DND-41 (cell line): ENCODE measurements at regions not wholly inside any gene's neighbourhood (a gene's known extent, or its start where the extent isn't known, plus 50 kb on each side); places are given as distances from the start of the nearest gene placed in this dataset.

Experiments used
- ATAC-seq: fragments of 200-7000 bp; cut with Tn5 transposase; 3 replicates; pipeline ENCODE4 v1.9.1; 2021; ENCODE audit warnings: low read depth; ENCODE audit not compliant: insufficient read depth
- DNase-seq: peaks from one replicate; pipeline ENCODE4 v3.0.0-alpha.2; 2020
- H2AFZ ChIP-seq: 2 replicates; pipeline ENCODE4 v1.6.0; 2012; ENCODE audit warnings: low read depth, low read length
- H3K27ac ChIP-seq: 2 replicates; pipeline ENCODE4 v1.5.1; 2012; ENCODE audit warnings: low read length, inconsistent platforms
- H3K27me3 ChIP-seq: fragments of 200-600 bp; sonication (generic); 2 replicates; pipeline ENCODE4 v1.6.0; 2012; ENCODE audit warnings: low read length, mild to moderate bottlenecking, inconsistent platforms; ENCODE audit not compliant: insufficient read depth, poor library complexity
- H3K36me3 ChIP-seq: 2 replicates; pipeline ENCODE4 v1.5.1; 2012; ENCODE audit warnings: low read length, inconsistent platforms; ENCODE audit not compliant: insufficient read depth
- H3K4me1 ChIP-seq: 2 replicates; pipeline ENCODE4 v1.5.1; 2012; ENCODE audit warnings: mild to moderate bottlenecking, low read length; ENCODE audit not compliant: insufficient read depth
- H3K4me2 ChIP-seq: 2 replicates; pipeline ENCODE4 v1.6.0; 2012; ENCODE audit warnings: mild to moderate bottlenecking, moderate library complexity, low read length, inconsistent platforms; ENCODE audit not compliant: insufficient read depth
- H3K4me3 ChIP-seq, 2 experiments: fragments of 200-600 bp in 1 of 2; shearing (Covaris generic) in 1 of 2; 2 replicates each; pipeline ENCODE4 v1.5.1; 2012 to 2016; ENCODE audit warnings: inconsistent platforms in 2 of 2, low read length in 2 of 2, mild to moderate bottlenecking in 2 of 2, low read depth in 1 of 2, moderate library complexity in 1 of 2
- H3K79me2 ChIP-seq: 2 replicates; pipeline ENCODE4 v1.6.0; 2012; ENCODE audit warnings: low read length, inconsistent platforms; ENCODE audit not compliant: insufficient read depth
- H3K9ac ChIP-seq: 2 replicates; pipeline ENCODE4 v1.6.0; 2012; ENCODE audit warnings: low read depth, mild to moderate bottlenecking, inconsistent platforms, low read length, moderate library complexity
- H3K9me3 ChIP-seq: 2 replicates; pipeline ENCODE4 v1.5.1; 2012; ENCODE audit warnings: low read length, moderate library complexity, mild to moderate bottlenecking, inconsistent platforms; ENCODE audit not compliant: insufficient read depth, severe bottlenecking
- H4K20me1 ChIP-seq: 2 replicates; pipeline ENCODE4 v1.6.0; 2012; ENCODE audit warnings: low read length; ENCODE audit not compliant: insufficient read depth
- EZH2 ChIP-seq: IDR thresholded peaks from 3 replicates; pipeline ENCODE4 v1.6.1; 2012; ENCODE audit warnings: borderline replicate concordance, low read depth, mild to moderate bottlenecking, moderate library complexity, low read length, inconsistent platforms; ENCODE audit not compliant: severe bottlenecking
- TF ChIP-seq, protein P1 (sequence below): IDR thresholded peaks from 2 replicates; pipeline ENCODE4 v1.5.1; 2012; ENCODE audit warnings: borderline replicate concordance, low read length, moderate library complexity, mild to moderate bottlenecking; ENCODE audit not compliant: poor library complexity, severe bottlenecking; ENCODE audit errors: extremely low read depth

DNA sequence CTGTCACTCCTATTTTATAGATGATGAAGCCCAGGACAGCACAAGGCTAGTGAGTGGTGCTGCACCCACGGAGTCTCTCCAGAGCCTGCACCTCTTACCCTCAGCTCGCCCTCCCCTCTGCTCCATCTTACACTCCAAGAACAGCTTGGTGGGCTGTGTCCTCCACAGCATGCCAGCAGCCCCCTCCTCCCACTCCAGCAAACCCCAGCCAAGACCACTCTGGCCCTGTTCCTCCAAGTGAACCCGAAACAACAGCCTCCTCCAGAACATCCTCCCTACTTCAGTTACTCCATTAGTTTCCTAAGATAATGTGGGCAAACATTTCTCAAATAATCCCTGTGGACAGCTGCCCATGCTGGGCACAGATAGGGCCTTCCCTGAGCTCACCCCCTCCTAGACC lies 62.7 kb upstream of the KLF7 start:
- Histone ChIP-seq H3K9me3 (no peaks in the 10 kb centered on the region), H3K36me3 (no peaks in the 10 kb centered on the region), H3K4me1 (no peaks in the 10 kb centered on the region), H3K4me2 (no peak overlapping the region), H2AFZ (no peak overlapping the region), H3K4me3 (no peak overlapping the region), H3K79me2 (no peaks in the 10 kb centered on the region), H3K27ac (no peak overlapping the region), H3K9ac (no peak overlapping the region), H3K27me3 (no peaks in the 10 kb centered on the region), H4K20me1 (no peaks in the 10 kb centered on the region)
- no peak for TF ChIP-seq EZH2
- TF ChIP-seq, protein P1, sequence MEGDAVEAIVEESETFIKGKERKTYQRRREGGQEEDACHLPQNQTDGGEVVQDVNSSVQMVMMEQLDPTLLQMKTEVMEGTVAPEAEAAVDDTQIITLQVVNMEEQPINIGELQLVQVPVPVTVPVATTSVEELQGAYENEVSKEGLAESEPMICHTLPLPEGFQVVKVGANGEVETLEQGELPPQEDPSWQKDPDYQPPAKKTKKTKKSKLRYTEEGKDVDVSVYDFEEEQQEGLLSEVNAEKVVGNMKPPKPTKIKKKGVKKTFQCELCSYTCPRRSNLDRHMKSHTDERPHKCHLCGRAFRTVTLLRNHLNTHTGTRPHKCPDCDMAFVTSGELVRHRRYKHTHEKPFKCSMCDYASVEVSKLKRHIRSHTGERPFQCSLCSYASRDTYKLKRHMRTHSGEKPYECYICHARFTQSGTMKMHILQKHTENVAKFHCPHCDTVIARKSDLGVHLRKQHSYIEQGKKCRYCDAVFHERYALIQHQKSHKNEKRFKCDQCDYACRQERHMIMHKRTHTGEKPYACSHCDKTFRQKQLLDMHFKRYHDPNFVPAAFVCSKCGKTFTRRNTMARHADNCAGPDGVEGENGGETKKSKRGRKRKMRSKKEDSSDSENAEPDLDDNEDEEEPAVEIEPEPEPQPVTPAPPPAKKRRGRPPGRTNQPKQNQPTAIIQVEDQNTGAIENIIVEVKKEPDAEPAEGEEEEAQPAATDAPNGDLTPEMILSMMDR = no peak
- ATAC-seq = no peak
- no peak for DNase-seq

DNA sequence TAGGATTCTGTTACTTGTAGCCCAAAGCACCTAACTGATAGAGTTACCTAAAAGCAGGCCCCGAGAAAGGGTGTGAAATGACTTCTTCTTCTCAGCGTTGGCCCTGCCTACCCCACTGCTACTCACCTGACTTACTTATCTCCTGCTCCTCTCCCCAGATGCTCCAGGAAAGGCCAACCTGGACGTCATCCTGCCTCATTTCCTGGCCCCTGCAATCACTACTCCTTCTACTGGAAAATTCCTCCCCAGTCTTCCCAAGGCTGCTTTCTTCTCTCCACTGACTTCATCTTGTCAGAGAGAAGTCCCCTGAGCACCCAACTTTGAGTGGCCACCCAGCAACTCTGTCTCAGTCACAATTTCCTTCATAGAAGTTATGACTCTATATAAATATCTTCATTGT lies 63.4 kb upstream of the KLF7 start:
- Histone ChIP-seq H3K9ac (no peak overlapping the region), H3K9me3 (no peaks in the 10 kb centered on the region), H3K4me2 (no peak overlapping the region), H3K79me2 (no peaks in the 10 kb centered on the region), H4K20me1 (no peaks in the 10 kb centered on the region), H3K4me1 (no peaks in the 10 kb centered on the region), H3K27me3 (no peaks in the 10 kb centered on the region), H3K36me3 (no peaks in the 10 kb centered on the region), H3K4me3 (no peak overlapping the region), H2AFZ (no peak overlapping the region), H3K27ac (no peak overlapping the region)
- no peak for TF ChIP-seq EZH2
- TF ChIP-seq, protein P1 = no peak
- DNase-seq = no peak
- no peak for ATAC-seq

DNA sequence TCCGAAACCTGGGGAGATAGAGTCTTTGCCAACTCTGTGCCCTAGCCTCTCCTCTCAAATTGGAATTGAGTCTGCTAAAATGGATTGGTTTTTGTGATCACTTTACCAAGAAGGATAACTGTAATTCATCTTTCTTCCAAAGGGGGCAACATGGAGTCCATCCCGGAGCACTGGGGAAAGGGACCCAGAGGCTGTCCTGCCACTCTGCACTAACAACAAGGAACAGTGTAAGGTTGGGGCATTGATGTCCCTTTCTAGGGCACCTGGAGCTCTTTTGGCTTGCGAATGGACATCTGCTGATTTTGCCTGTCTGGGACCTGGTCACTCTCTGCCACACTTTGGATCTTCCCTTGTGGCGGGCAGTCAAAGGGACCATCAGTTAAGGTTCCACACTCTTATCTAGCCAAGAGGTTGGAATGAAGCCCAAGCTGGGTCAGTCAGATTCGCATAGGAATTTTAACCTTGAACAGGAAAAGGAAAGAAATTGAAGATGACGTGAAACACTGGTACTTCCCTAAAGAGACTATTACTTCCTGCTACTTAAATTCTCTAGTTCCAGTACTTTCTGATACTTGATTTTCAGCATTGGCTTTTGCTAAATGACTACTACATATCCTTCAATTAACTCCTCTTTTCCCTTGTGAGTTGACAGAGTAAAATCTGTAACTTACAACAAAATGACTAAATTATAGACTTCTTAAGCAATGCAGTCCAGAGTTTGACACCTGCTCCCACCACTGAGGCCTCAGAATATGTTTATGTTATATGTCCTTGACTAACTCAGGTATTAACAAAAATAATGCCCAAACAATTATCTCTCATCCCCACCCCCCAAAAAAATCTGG lies 64.7 kb upstream of the KLF7 start:
- ATAC-seq (no peak), DNase-seq (no peak)
- Histone ChIP-seq H3K4me2 (no peak overlapping the region), H4K20me1 (no peaks in the 10 kb centered on the region), H3K4me1 (no peaks in the 10 kb centered on the region), H3K4me3 (no peak overlapping the region), H3K36me3 (no peaks in the 10 kb centered on the region), H3K79me2 (no peaks in the 10 kb centered on the region), H3K9ac (no peak overlapping the region), H2AFZ (no peak overlapping the region), H3K27ac (no peak overlapping the region), H3K9me3 (no peaks in the 10 kb centered on the region), H3K27me3 (no peaks in the 10 kb centered on the region)
- TF ChIP-seq EZH2 = no peak
- TF ChIP-seq, protein P1 = peak; percentile 59
